HepG2 (cell line): ENCODE measurements at regions not wholly inside any gene's neighbourhood (a gene's known extent, or its start where the extent isn't known, plus 50 kb on each side); places are given as distances from the start of the nearest gene placed in this dataset.

Experiments used
- NCOA2 ChIP-seq: sonication (generic); formaldehyde crosslinking; IDR thresholded peaks from 2 replicates; pipeline ENCODE4 v1.8.0; 2022; ENCODE audit warnings: inconsistent platforms
- ZFP90 ChIP-seq: sonication (generic); formaldehyde crosslinking; IDR thresholded peaks from 2 replicates; pipeline ENCODE4 v1.8.0; 2022; ENCODE audit warnings: missing genetic modification reagents, mild to moderate bottlenecking, inconsistent platforms, borderline replicate concordance
- ZNF619 ChIP-seq: sonication (generic); formaldehyde crosslinking; IDR thresholded peaks from 2 replicates; pipeline ENCODE4 v1.4.0; 2020; ENCODE audit warnings: mild to moderate bottlenecking, missing genetic modification reagents
- ZNF629 ChIP-seq: sonication (generic); formaldehyde crosslinking; conservative IDR thresholded peaks from 2 replicates; pipeline ENCODE4 v1.5.0; 2020; ENCODE audit warnings: missing genetic modification reagents
- ZNF709 ChIP-seq: sonication (generic); formaldehyde crosslinking; IDR thresholded peaks from 2 replicates; pipeline ENCODE4 v1.5.0; 2020; ENCODE audit warnings: mild to moderate bottlenecking, missing genetic modification reagents
- ZNF790 ChIP-seq: sonication (generic); formaldehyde crosslinking; IDR thresholded peaks from 2 replicates; pipeline ENCODE4 v1.8.0; 2022; ENCODE audit warnings: missing genetic modification reagents, mild to moderate bottlenecking, borderline replicate concordance
- ZNF891 ChIP-seq: sonication (generic); formaldehyde crosslinking; IDR thresholded peaks from 2 replicates; pipeline ENCODE4 v1.5.0; 2020; ENCODE audit warnings: mild to moderate bottlenecking, missing genetic modification reagents
- TF ChIP-seq, protein P1 (sequence below): sonication (generic); formaldehyde crosslinking; IDR thresholded peaks from 2 replicates; pipeline ENCODE4 v1.4.0; 2020; ENCODE audit warnings: low read depth, missing genetic modification reagents
- TF ChIP-seq, protein P2 (sequence below): IDR thresholded peaks from 2 replicates; pipeline ENCODE4 v1.6.1; 2012; ENCODE audit warnings: low read depth, low read length, improper control_type of control experiment
- TF ChIP-seq, protein P3 (sequence below): sonication (generic); formaldehyde crosslinking; IDR thresholded peaks from 2 replicates; pipeline ENCODE4 v1.4.0; 2020; ENCODE audit warnings: mild to moderate bottlenecking, low read depth, missing genetic modification reagents
- TF ChIP-seq, protein P4 (sequence below): sonication (generic); formaldehyde crosslinking; conservative IDR thresholded peaks from 2 replicates; pipeline ENCODE4 v1.4.0; 2020; ENCODE audit warnings: missing genetic modification reagents
- TF ChIP-seq, protein P5 (sequence below): sonication (generic); formaldehyde crosslinking; IDR thresholded peaks from 2 replicates; pipeline ENCODE4 v1.5.1; 2020; ENCODE audit warnings: missing genetic modification reagents, mild to moderate bottlenecking, borderline replicate concordance
- TF ChIP-seq, protein P6 (sequence below), 2 experiments: sonication (generic) in 1 of 2; formaldehyde crosslinking in 1 of 2; IDR thresholded peaks; 2 replicates each; pipeline versions ENCODE4 v1.4.0 to v1.6.1; 2016 to 2020; ENCODE audit warnings: borderline replicate concordance in 1 of 2, low read depth in 1 of 2, mild to moderate bottlenecking in 1 of 2, missing genetic modification reagents in 1 of 2

DNA sequence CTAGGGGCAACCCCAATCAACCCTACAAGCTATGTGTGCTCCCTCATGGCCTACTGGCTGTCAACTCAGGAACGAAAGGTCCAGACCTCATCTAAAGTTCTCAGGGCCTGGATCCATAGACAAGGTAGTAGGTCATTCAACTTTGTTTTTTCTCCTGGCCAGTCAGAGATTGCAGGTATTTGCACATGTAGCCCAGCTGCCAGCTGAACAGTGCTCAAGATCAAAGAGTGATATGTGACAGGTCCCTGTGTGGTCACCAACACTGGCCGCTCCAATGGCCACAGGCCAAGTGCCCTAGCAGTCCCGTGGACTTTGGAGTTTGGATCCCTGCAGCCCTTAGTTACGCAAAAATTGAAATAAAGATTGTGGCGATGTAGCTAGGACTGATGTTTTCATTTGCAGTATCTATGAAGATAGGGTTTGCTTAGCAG is 60.6 kb upstream of the ATXN1 start (continued):
- TF ChIP-seq, protein P1, sequence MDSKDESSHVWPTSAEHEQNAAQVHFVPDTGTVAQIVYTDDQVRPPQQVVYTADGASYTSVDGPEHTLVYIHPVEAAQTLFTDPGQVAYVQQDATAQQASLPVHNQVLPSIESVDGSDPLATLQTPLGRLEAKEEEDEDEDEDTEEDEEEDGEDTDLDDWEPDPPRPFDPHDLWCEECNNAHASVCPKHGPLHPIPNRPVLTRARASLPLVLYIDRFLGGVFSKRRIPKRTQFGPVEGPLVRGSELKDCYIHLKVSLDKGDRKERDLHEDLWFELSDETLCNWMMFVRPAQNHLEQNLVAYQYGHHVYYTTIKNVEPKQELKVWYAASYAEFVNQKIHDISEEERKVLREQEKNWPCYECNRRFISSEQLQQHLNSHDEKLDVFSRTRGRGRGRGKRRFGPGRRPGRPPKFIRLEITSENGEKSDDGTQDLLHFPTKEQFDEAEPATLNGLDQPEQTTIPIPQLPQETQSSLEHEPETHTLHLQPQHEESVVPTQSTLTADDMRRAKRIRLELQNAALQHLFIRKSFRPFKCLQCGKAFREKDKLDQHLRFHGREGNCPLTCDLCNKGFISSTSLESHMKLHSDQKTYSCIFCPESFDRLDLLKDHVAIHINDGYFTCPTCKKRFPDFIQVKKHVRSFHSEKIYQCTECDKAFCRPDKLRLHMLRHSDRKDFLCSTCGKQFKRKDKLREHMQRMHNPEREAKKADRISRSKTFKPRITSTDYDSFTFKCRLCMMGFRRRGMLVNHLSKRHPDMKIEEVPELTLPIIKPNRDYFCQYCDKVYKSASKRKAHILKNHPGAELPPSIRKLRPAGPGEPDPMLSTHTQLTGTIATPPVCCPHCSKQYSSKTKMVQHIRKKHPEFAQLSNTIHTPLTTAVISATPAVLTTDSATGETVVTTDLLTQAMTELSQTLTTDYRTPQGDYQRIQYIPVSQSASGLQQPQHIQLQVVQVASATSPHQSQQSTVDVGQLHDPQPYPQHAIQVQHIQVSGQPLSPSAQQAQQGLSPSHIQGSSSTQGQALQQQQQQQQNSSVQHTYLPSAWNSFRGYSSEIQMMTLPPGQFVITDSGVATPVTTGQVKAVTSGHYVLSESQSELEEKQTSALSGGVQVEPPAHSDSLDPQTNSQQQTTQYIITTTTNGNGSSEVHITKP (CRISPR knock-in tag) = peak; percentile 84
- TF ChIP-seq NCOA2 (CRISPR knock-in tag) = peak; percentile 97
- TF ChIP-seq, protein P2, sequence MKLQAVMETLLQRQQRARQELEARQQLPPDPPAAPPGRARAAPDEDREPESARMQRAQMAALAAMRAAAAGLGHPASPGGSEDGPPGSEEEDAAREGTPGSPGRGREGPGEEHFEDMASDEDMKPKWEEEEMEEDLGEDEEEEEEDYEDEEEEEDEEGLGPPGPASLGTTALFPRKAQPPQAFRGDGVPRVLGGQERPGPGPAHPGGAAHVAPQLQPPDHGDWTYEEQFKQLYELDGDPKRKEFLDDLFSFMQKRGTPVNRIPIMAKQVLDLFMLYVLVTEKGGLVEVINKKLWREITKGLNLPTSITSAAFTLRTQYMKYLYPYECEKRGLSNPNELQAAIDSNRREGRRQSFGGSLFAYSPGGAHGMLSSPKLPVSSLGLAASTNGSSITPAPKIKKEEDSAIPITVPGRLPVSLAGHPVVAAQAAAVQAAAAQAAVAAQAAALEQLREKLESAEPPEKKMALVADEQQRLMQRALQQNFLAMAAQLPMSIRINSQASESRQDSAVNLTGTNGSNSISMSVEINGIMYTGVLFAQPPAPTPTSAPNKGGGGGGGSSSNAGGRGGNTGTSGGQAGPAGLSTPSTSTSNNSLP = peak; percentile 96
- TF ChIP-seq ZNF709 (CRISPR knock-in tag) = peak; percentile 84
- TF ChIP-seq ZNF891 (CRISPR knock-in tag) = no peak
- TF ChIP-seq, protein P3, sequence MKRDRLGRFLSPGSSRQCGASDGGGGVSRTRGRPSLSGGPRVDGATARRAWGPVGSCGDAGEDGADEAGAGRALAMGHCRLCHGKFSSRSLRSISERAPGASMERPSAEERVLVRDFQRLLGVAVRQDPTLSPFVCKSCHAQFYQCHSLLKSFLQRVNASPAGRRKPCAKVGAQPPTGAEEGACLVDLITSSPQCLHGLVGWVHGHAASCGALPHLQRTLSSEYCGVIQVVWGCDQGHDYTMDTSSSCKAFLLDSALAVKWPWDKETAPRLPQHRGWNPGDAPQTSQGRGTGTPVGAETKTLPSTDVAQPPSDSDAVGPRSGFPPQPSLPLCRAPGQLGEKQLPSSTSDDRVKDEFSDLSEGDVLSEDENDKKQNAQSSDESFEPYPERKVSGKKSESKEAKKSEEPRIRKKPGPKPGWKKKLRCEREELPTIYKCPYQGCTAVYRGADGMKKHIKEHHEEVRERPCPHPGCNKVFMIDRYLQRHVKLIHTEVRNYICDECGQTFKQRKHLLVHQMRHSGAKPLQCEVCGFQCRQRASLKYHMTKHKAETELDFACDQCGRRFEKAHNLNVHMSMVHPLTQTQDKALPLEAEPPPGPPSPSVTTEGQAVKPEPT (CRISPR knock-in tag) = 0 out of 2 replicates have a peak, but pooled peaks have one; percentile 56
- peak; percentile 77 for TF ChIP-seq ZNF629 (CRISPR knock-in tag)
- TF ChIP-seq, protein P4, sequence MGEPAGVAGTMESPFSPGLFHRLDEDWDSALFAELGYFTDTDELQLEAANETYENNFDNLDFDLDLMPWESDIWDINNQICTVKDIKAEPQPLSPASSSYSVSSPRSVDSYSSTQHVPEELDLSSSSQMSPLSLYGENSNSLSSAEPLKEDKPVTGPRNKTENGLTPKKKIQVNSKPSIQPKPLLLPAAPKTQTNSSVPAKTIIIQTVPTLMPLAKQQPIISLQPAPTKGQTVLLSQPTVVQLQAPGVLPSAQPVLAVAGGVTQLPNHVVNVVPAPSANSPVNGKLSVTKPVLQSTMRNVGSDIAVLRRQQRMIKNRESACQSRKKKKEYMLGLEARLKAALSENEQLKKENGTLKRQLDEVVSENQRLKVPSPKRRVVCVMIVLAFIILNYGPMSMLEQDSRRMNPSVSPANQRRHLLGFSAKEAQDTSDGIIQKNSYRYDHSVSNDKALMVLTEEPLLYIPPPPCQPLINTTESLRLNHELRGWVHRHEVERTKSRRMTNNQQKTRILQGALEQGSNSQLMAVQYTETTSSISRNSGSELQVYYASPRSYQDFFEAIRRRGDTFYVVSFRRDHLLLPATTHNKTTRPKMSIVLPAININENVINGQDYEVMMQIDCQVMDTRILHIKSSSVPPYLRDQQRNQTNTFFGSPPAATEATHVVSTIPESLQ = no peak
- TF ChIP-seq ZFP90 = peak; percentile 63; the same call in 1 of the 2 replicates
- TF ChIP-seq, protein P5, sequence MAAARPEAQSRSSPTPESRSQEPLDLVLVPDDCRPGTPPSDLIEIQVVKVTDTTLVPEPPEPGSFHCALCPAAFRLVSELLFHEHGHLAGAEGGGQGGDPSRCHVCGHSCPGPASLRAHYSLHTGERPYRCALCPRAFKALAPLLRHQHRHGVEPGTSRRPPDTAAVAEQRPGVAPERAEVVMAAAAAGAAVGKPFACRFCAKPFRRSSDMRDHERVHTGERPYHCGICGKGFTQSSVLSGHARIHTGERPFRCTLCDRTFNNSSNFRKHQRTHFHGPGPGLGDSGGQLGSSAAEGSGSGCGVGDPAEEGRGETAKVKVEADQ (CRISPR knock-in tag) = peak; percentile 91
- TF ChIP-seq, protein P6, sequence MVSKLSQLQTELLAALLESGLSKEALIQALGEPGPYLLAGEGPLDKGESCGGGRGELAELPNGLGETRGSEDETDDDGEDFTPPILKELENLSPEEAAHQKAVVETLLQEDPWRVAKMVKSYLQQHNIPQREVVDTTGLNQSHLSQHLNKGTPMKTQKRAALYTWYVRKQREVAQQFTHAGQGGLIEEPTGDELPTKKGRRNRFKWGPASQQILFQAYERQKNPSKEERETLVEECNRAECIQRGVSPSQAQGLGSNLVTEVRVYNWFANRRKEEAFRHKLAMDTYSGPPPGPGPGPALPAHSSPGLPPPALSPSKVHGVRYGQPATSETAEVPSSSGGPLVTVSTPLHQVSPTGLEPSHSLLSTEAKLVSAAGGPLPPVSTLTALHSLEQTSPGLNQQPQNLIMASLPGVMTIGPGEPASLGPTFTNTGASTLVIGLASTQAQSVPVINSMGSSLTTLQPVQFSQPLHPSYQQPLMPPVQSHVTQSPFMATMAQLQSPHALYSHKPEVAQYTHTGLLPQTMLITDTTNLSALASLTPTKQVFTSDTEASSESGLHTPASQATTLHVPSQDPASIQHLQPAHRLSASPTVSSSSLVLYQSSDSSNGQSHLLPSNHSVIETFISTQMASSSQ (IDR thresholded peaks at IDR 0.05; ENCODE audit: low read depth) = peak; percentile 78; the same call in 1 of the 2 replicates
- TF ChIP-seq, protein P6 (CRISPR knock-in tag; IDR thresholded peaks at IDR 0.05; ENCODE audit: borderline replicate concordance) = peak; percentile 91
- peak; percentile 39; the same call in 1 of the 2 replicates for TF ChIP-seq ZNF790 (CRISPR knock-in tag)
- TF ChIP-seq ZNF619 = peak; percentile 75; the same call in 1 of the 2 replicates
